ENCODE measurements at regions not wholly inside any gene's neighbourhood (a gene's known extent, or its start where the extent isn't known, plus 50 kb on each side); places are given as distances from the start of the nearest gene placed in this dataset.

- Histone ChIP-seq H3K27ac (ENCODE audit: low read depth in 2 of 2, low read length in 2 of 2) (no peak overlapping the region), H3K9ac (ENCODE audit: low read length in 3 of 3) (no peak overlapping the region), H3K36me3 (ENCODE audit: control insufficient read depth in 2 of 3, insufficient read depth in 3 of 3, low read length in 3 of 3) (no peaks in the 10 kb centered on the region), H3K9me3 (ENCODE audit: control insufficient read depth in 2 of 3, insufficient read depth in 1 of 3, low read length in 3 of 3) (no peaks in the 10 kb centered on the region), H3K4me3 (ENCODE audit: low read length in 3 of 3) (no peak overlapping the region), H3K4me1 (ENCODE audit: control insufficient read depth in 2 of 3, insufficient read depth in 2 of 3, low read depth in 1 of 3, low read length in 3 of 3) (no peaks in the 10 kb centered on the region), H3K27me3 (ENCODE audit: control insufficient read depth, insufficient read depth, low read length) (no peaks in the 10 kb centered on the region)
- FAIRE-seq, result no peak
- intact Hi-C loops (cut with DNase I), result no loop called here
- DNase-seq, result no peak
- no peak for TF ChIP-seq CTCF (IDR thresholded peaks at IDR 0.05; ENCODE audit: borderline replicate concordance, extremely low read depth, insufficient read depth)
These were observed 396.9 kb downstream of the AGTPBP1 start for GRCh38 chr9:85344901-85345300.

- H3K9me3 ChIP-seq (ENCODE audit: control insufficient read depth in 2 of 3, insufficient read depth in 1 of 3, low read length in 3 of 3), result no peaks in the 10 kb centered on the region
- no peak overlapping the region for H3K9ac ChIP-seq (ENCODE audit: low read length in 3 of 3)
- TF ChIP-seq CTCF (IDR thresholded peaks at IDR 0.05; ENCODE audit: borderline replicate concordance, extremely low read depth, insufficient read depth), result no peak
- H3K27ac ChIP-seq (ENCODE audit: low read depth in 2 of 2, low read length in 2 of 2), result no peak overlapping the region
- H3K36me3 ChIP-seq (ENCODE audit: control insufficient read depth in 2 of 3, insufficient read depth in 3 of 3, low read length in 3 of 3), result no peaks in the 10 kb centered on the region
- intact Hi-C loops (cut with DNase I), result no loop called here
- FAIRE-seq (no peak), DNase-seq (no peak)
- H3K4me1 ChIP-seq (ENCODE audit: control insufficient read depth in 2 of 3, insufficient read depth in 2 of 3, low read depth in 1 of 3, low read length in 3 of 3), result no peaks in the 10 kb centered on the region
- H3K4me3 ChIP-seq (ENCODE audit: low read length in 3 of 3), result no peak overlapping the region
- H3K27me3 ChIP-seq (ENCODE audit: control insufficient read depth, insufficient read depth, low read length), result no peaks in the 10 kb centered on the region
These were observed 402.4 kb downstream of the AGTPBP1 start for GRCh38 chr9:85339338-85339737.

- no peaks in the 10 kb centered on the region for H3K36me3 ChIP-seq (ENCODE audit: control insufficient read depth in 2 of 3, insufficient read depth in 3 of 3, low read length in 3 of 3)
- no peak overlapping the region for H3K27ac ChIP-seq (ENCODE audit: low read depth in 2 of 2, low read length in 2 of 2)
- H3K9ac ChIP-seq (ENCODE audit: low read length in 3 of 3), result no peak overlapping the region
- H3K27me3 ChIP-seq (ENCODE audit: control insufficient read depth, insufficient read depth, low read length), result no peaks in the 10 kb centered on the region
- intact Hi-C loops (cut with DNase I), result no loop called here
- no peak for FAIRE-seq
- TF ChIP-seq CTCF (IDR thresholded peaks at IDR 0.05; ENCODE audit: borderline replicate concordance, extremely low read depth, insufficient read depth), result no peak
- H3K4me3 ChIP-seq (ENCODE audit: low read length in 3 of 3), result no peak overlapping the region
- H3K9me3 ChIP-seq (ENCODE audit: control insufficient read depth in 2 of 3, insufficient read depth in 1 of 3, low read length in 3 of 3), result no peaks in the 10 kb centered on the region
- DNase-seq, result no peak
- no peaks in the 10 kb centered on the region for H3K4me1 ChIP-seq (ENCODE audit: control insufficient read depth in 2 of 3, insufficient read depth in 2 of 3, low read depth in 1 of 3, low read length in 3 of 3)
These were observed 407.5 kb downstream of the AGTPBP1 start for GRCh38 chr9:85334228-85334627.

- Histone ChIP-seq H3K27me3 (ENCODE audit: control insufficient read depth, insufficient read depth, low read length) (no peaks in the 10 kb centered on the region), H3K4me1 (ENCODE audit: control insufficient read depth in 2 of 3, insufficient read depth in 2 of 3, low read depth in 1 of 3, low read length in 3 of 3) (no peaks in the 10 kb centered on the region), H3K9ac (ENCODE audit: low read length in 3 of 3) (no peak overlapping the region), H3K36me3 (ENCODE audit: control insufficient read depth in 2 of 3, insufficient read depth in 3 of 3, low read length in 3 of 3) (no peaks in the 10 kb centered on the region), H3K27ac (ENCODE audit: low read depth in 2 of 2, low read length in 2 of 2) (no peak overlapping the region), H3K9me3 (ENCODE audit: control insufficient read depth in 2 of 3, insufficient read depth in 1 of 3, low read length in 3 of 3) (no peaks in the 10 kb centered on the region), H3K4me3 (ENCODE audit: low read length in 3 of 3) (no peak overlapping the region)
- intact Hi-C loops (cut with DNase I), result no loop called here
- TF ChIP-seq CTCF (IDR thresholded peaks at IDR 0.05; ENCODE audit: borderline replicate concordance, extremely low read depth, insufficient read depth), result no peak
- DNase-seq (peak in 1 of 5 donors; percentile 26), FAIRE-seq (no peak)
These were observed 409.3 kb downstream of the AGTPBP1 start for GRCh38 chr9:85332487-85332886.
